ENCODE measurements at regions not wholly inside any gene's neighbourhood (a gene's known extent, or its start where the extent isn't known, plus 50 kb on each side); places are given as distances from the start of the nearest gene placed in this dataset.

- 49 to 57% (median 53%) methylated on average over 18 of the region's 18 CpGs for WGBS, 4 donors
- no peak for DNase-seq
These were observed 1000.3 kb downstream of the BRD1 start for GRCh38 chr22:48827268-48827846.

GRCh38 chr22:48826546-48826945, 1001.1 kb downstream of the BRD1 start:
- no peaks in the 10 kb centered on the region for H3K4me1 ChIP-seq (replicated peaks in 1 of 2)
- no peak for DNase-seq
- H3K36me3 ChIP-seq (replicated peaks in 1 of 2) = no peaks in the 10 kb centered on the region
- TF ChIP-seq CTCF (IDR thresholded peaks at IDR 0.05) = no peak
- TF ChIP-seq POLR2A (IDR thresholded peaks at IDR 0.05) = no peak
- H3K4me3 ChIP-seq = no peak overlapping the region
- H3K27me3 ChIP-seq = peaks cover 4% of the 10 kb centered on the region
- WGBS, 4 donors = 82 to 97% (median 85%) methylated on average over 5 to 9 of the region's 9 CpGs
- intact Hi-C loops (cut with DNase I) = no loop called here
- H3K9me3 ChIP-seq (replicated peaks in 1 of 3) = no peaks in the 10 kb centered on the region
- H3K27ac ChIP-seq = no peak overlapping the region

More at GRCh38 chr22:48827268-48827846, 1000.3 kb downstream of the BRD1 start:
- H3K4me1 ChIP-seq (replicated peaks in 1 of 2) = no peaks in the 10 kb centered on the region
- no peaks in the 10 kb centered on the region for H3K27me3 ChIP-seq
- no peaks in the 10 kb centered on the region for H3K9me3 ChIP-seq (replicated peaks in 1 of 3)
- no peaks in the 10 kb centered on the region for H3K36me3 ChIP-seq (replicated peaks in 1 of 2)
- TF ChIP-seq POLR2A (IDR thresholded peaks at IDR 0.05) (no peak), CTCF (IDR thresholded peaks at IDR 0.05) (no peak)
- H3K4me3 ChIP-seq = no peak overlapping the region
- no peak overlapping the region for H3K27ac ChIP-seq
- intact Hi-C loops (cut with DNase I) = no loop called here

- no peak for DNase-seq
- intact Hi-C loops (cut with DNase I) = no loop called here
- H3K4me1 ChIP-seq (replicated peaks in 1 of 2) = no peaks in the 10 kb centered on the region
- H3K27me3 ChIP-seq = peaks cover 4% of the 10 kb centered on the region
- H3K36me3 ChIP-seq (replicated peaks in 1 of 2) = no peaks in the 10 kb centered on the region
- 61 to 77% (median 73%) methylated on average over 17 to 25 of the region's 25 CpGs for WGBS, 4 donors
- no peak overlapping the region for H3K4me3 ChIP-seq
- TF ChIP-seq POLR2A (IDR thresholded peaks at IDR 0.05) (no peak), CTCF (IDR thresholded peaks at IDR 0.05) (no peak)
- H3K9me3 ChIP-seq (replicated peaks in 1 of 3) = no peaks in the 10 kb centered on the region
- H3K27ac ChIP-seq = no peak overlapping the region
These were observed 1001.7 kb downstream of the BRD1 start for GRCh38 chr22:48825802-48826520.

- H3K27me3 ChIP-seq = peaks cover 4% of the 10 kb centered on the region
- no peak for DNase-seq
- WGBS, 4 donors = 54 to 63% (median 56%) methylated on average over 23 of the region's 23 CpGs
These were observed 1002.7 kb downstream of the BRD1 start for GRCh38 chr22:48824712-48825651.

More at GRCh38 chr22:48824712-48825651, 1002.7 kb downstream of the BRD1 start:
- Histone ChIP-seq H3K9me3 (replicated peaks in 1 of 3) (no peaks in the 10 kb centered on the region), H3K27ac (no peak overlapping the region), H3K4me1 (replicated peaks in 1 of 2) (no peaks in the 10 kb centered on the region), H3K36me3 (replicated peaks in 1 of 2) (no peaks in the 10 kb centered on the region), H3K4me3 (no peak overlapping the region)
- intact Hi-C loops (cut with DNase I) = no loop called here
- TF ChIP-seq CTCF (IDR thresholded peaks at IDR 0.05) (no peak), POLR2A (IDR thresholded peaks at IDR 0.05) (no peak)

Measured in adrenal gland (tissue), 9 donors.